ENCODE measurements at regions not wholly inside any gene's neighbourhood (a gene's known extent, or its start where the extent isn't known, plus 50 kb on each side); places are given as distances from the start of the nearest gene placed in this dataset.
A peak's percentile ranks its signal among the peaks of the same experiment; 100 is the strongest.

GRCh38 chr4:123524958-123525628 lies 128.5 kb downstream of the SPRY1 start:
- Histone ChIP-seq H3K9ac (ENCODE audit: insufficient read depth, low read length) (no peak overlapping the region), H3K4me1 (ENCODE audit: control insufficient read depth, extremely low read depth, insufficient read depth, low read length) (no peaks in the 10 kb centered on the region), H2AFZ (ENCODE audit: low read length) (no peak overlapping the region), H3K27ac (ENCODE audit: insufficient read depth, low read length) (no peak overlapping the region), H3K4me2 (ENCODE audit: extremely low read depth, insufficient read depth, low read length) (no peak overlapping the region), H3K79me2 (ENCODE audit: control insufficient read depth, insufficient read depth, low read length) (no peaks in the 10 kb centered on the region), H3K27me3 (ENCODE audit: control insufficient read depth, insufficient read depth, low read length) (no peaks in the 10 kb centered on the region), H3K4me3 (replicated peaks in 1 of 4; ENCODE audit: control extremely low read depth in 1 of 4, insufficient read depth in 1 of 4, low read depth in 3 of 4, low read length in 4 of 4) (no peak overlapping the region), H3K36me3 (ENCODE audit: control insufficient read depth, insufficient read depth, low read length) (no peaks in the 10 kb centered on the region), H4K20me1 (ENCODE audit: control insufficient read depth, extremely low read depth, insufficient read depth, low read length) (no peaks in the 10 kb centered on the region), H3K9me3 (ENCODE audit: control insufficient read depth, insufficient read depth, low read depth, low read length) (no peaks in the 10 kb centered on the region)
- TF ChIP-seq CTCF (conservative IDR thresholded peaks at IDR 0.05 in 1 of 2, IDR thresholded peaks at IDR 0.05 in 1 of 2; ENCODE audit: low read depth in 1 of 2, low read length in 2 of 2) (no peak), EZH2 (IDR thresholded peaks at IDR 0.05; ENCODE audit: low read length, missing control alignments) (no peak)
- peak in 1 of 2 donors; percentile 81 for DNase-seq (ENCODE audit: low read depth in 2 of 2)

DNA sequence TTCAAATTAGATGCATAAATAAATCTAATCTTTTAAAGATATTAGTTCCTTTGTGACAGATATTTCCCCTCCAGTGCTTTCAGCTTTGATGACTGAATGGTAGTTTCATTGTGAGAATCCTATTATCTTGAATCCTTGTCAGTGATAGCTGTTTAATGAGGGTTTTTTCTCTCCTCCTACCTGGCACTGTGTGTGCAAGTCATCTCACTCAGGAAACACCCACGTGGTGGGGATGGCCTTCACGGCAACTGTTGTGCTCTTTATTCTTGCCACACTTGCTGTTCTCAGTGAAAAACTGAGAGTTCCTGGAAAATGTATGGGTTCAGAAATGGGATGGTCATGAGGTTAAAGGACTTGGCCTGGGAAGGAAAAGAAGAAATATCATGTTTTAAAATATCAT lies 129.9 kb downstream of the SPRY1 start:
- no peak overlapping the region for H2AFZ ChIP-seq (ENCODE audit: low read length)
- DNase-seq (ENCODE audit: low read depth in 2 of 2): no peak
- H3K9ac ChIP-seq (ENCODE audit: insufficient read depth, low read length): no peak overlapping the region
- no peaks in the 10 kb centered on the region for H3K4me1 ChIP-seq (ENCODE audit: control insufficient read depth, extremely low read depth, insufficient read depth, low read length)
- H3K4me2 ChIP-seq (ENCODE audit: extremely low read depth, insufficient read depth, low read length): no peak overlapping the region
- no peaks in the 10 kb centered on the region for H3K36me3 ChIP-seq (ENCODE audit: control insufficient read depth, insufficient read depth, low read length)
- H3K4me3 ChIP-seq (replicated peaks in 1 of 4; ENCODE audit: control extremely low read depth in 1 of 4, insufficient read depth in 1 of 4, low read depth in 3 of 4, low read length in 4 of 4): no peak overlapping the region
- TF ChIP-seq EZH2 (IDR thresholded peaks at IDR 0.05; ENCODE audit: low read length, missing control alignments) (no peak), CTCF (conservative IDR thresholded peaks at IDR 0.05 in 1 of 2, IDR thresholded peaks at IDR 0.05 in 1 of 2; ENCODE audit: low read depth in 1 of 2, low read length in 2 of 2) (no peak)
- H3K27ac ChIP-seq (ENCODE audit: insufficient read depth, low read length): no peak overlapping the region
- no peaks in the 10 kb centered on the region for H4K20me1 ChIP-seq (ENCODE audit: control insufficient read depth, extremely low read depth, insufficient read depth, low read length)
- H3K79me2 ChIP-seq (ENCODE audit: control insufficient read depth, insufficient read depth, low read length): no peaks in the 10 kb centered on the region
- no peaks in the 10 kb centered on the region for H3K27me3 ChIP-seq (ENCODE audit: control insufficient read depth, insufficient read depth, low read length)
- no peaks in the 10 kb centered on the region for H3K9me3 ChIP-seq (ENCODE audit: control insufficient read depth, insufficient read depth, low read depth, low read length)

DNA sequence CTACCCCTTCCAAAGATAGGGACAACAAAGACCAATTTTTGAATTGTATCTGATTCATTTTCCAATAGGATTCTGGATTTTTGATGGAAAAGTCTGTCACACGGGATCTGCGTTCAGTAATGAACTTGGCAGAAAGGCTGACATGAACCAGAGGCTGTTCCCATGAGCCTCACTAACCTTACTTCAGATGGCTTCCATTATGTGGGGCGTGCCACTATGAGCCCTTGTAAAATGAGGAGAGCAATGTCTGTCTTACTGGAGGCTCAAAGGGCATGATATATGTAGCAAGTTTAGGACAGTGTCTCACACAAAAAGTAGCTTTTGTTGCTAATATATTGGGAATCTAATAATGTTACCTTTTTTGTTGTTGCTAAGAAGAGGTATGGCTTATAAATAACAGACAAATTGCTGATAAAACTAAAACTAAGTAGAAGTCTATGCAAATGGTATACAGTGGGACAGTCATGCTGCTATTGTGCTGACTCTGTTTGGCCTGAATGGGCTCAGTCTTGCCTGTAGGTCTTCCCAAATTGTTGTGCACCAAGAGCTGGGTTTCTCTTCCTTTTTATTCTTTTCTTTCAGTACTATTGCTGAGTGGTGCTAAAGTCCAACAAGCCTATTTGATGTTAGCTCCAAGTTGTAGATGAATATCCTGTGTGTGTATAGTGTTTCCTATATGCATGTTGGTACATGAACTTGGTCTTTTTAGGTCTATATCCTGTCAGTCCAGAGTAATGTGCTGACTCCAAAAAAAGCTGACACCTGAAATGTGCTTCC lies 132.1 kb downstream of the SPRY1 start:
- no peak overlapping the region for H3K4me3 ChIP-seq (replicated peaks in 1 of 4; ENCODE audit: control extremely low read depth in 1 of 4, insufficient read depth in 1 of 4, low read depth in 3 of 4, low read length in 4 of 4)
- no peak overlapping the region for H3K27ac ChIP-seq (ENCODE audit: insufficient read depth, low read length)
- H3K4me2 ChIP-seq (ENCODE audit: extremely low read depth, insufficient read depth, low read length): no peak overlapping the region
- no peaks in the 10 kb centered on the region for H3K79me2 ChIP-seq (ENCODE audit: control insufficient read depth, insufficient read depth, low read length)
- H2AFZ ChIP-seq (ENCODE audit: low read length): no peak overlapping the region
- no peak for DNase-seq (ENCODE audit: low read depth in 2 of 2)
- TF ChIP-seq CTCF (conservative IDR thresholded peaks at IDR 0.05 in 1 of 2, IDR thresholded peaks at IDR 0.05 in 1 of 2; ENCODE audit: low read depth in 1 of 2, low read length in 2 of 2): no peak
- no peak for TF ChIP-seq EZH2 (IDR thresholded peaks at IDR 0.05; ENCODE audit: low read length, missing control alignments)
- H4K20me1 ChIP-seq (ENCODE audit: control insufficient read depth, extremely low read depth, insufficient read depth, low read length): no peaks in the 10 kb centered on the region
- no peaks in the 10 kb centered on the region for H3K36me3 ChIP-seq (ENCODE audit: control insufficient read depth, insufficient read depth, low read length)
- no peaks in the 10 kb centered on the region for H3K4me1 ChIP-seq (ENCODE audit: control insufficient read depth, extremely low read depth, insufficient read depth, low read length)
- no peaks in the 10 kb centered on the region for H3K27me3 ChIP-seq (ENCODE audit: control insufficient read depth, insufficient read depth, low read length)
- H3K9ac ChIP-seq (ENCODE audit: insufficient read depth, low read length): no peak overlapping the region
- no peaks in the 10 kb centered on the region for H3K9me3 ChIP-seq (ENCODE audit: control insufficient read depth, insufficient read depth, low read depth, low read length)

Data from fibroblast of lung (primary cell).